Prostate gland (tissue), 2 donors: ENCODE measurements at regions not wholly inside any gene's neighbourhood (a gene's known extent, or its start where the extent isn't known, plus 50 kb on each side); places are given as distances from the start of the nearest gene placed in this dataset.

ENCODE experiments used
- DNase-seq: peaks from one replicate; pipeline ENCODE4 v3.0.0-alpha.2; 2019; ENCODE audit warnings: low spot score
- H3K27ac ChIP-seq, 2 donors: fragments of 200-600 bp; sonication (generic); 2 replicates each; pipeline ENCODE4 v1.5.1; 2017 to 2019
- H3K27me3 ChIP-seq: fragments of 200-600 bp; sonication (generic); replicated peaks from 2 replicates; pipeline ENCODE4 v1.5.1; 2019; ENCODE audit not compliant: insufficient read depth
- H3K36me3 ChIP-seq, 2 donors: fragments of 200-600 bp; sonication (generic); 1 replicate in 1 of 2; 2 replicates in 1 of 2; pipeline versions ENCODE4 v1.5.1 to v1.8.1; 2017 to 2019
- H3K4me1 ChIP-seq: fragments of 200-600 bp; sonication (generic); replicated peaks from 2 replicates; pipeline ENCODE4 v1.5.1; 2019
- H3K4me3 ChIP-seq, 2 donors: fragments of 200-600 bp; sonication (generic); 2 replicates each; pipeline ENCODE4 v1.5.1; 2017 to 2019
- H3K9me3 ChIP-seq: fragments of 200-600 bp; sonication (generic); 2 replicates; pipeline ENCODE4 v1.5.1; 2017
- POLR2A ChIP-seq: fragments of 450-650 bp; IDR thresholded peaks from one replicate; pipeline ENCODE4 v1.6.1; 2016; ENCODE audit warnings: antibody characterized with exemption, mild to moderate bottlenecking
- POLR2AphosphoS5 ChIP-seq: sonication (generic); formaldehyde crosslinking; IDR thresholded peaks from one replicate; pipeline ENCODE4 v1.6.1; 2017; ENCODE audit warnings: antibody characterized with exemption
- WGBS: methylation state at CpG from one replicate; pipeline ENCODE4 v1.1.5; 2018; 5-methylcytosine and 5-hydroxymethylcytosine counted together
- intact Hi-C: fragments of 100-400 bp; cut with DNase I; formaldehyde crosslinking; loops from one replicate; pipeline ENCODE4 v1.14.2; 2022
- TF ChIP-seq, protein P1 (sequence below), 4 experiments: fragments of 200-600 bp in 2 of 4; fragments of 450-650 bp in 2 of 4; sonication (generic) in 2 of 4; IDR thresholded peaks; 1 replicate in 3 of 4; 2 replicates in 1 of 4; pipeline ENCODE4 v1.5.1; 2016 to 2019; ENCODE audit warnings: antibody characterized with exemption in 4 of 4, mild to moderate bottlenecking in 2 of 4, moderate library complexity in 2 of 4

DNA sequence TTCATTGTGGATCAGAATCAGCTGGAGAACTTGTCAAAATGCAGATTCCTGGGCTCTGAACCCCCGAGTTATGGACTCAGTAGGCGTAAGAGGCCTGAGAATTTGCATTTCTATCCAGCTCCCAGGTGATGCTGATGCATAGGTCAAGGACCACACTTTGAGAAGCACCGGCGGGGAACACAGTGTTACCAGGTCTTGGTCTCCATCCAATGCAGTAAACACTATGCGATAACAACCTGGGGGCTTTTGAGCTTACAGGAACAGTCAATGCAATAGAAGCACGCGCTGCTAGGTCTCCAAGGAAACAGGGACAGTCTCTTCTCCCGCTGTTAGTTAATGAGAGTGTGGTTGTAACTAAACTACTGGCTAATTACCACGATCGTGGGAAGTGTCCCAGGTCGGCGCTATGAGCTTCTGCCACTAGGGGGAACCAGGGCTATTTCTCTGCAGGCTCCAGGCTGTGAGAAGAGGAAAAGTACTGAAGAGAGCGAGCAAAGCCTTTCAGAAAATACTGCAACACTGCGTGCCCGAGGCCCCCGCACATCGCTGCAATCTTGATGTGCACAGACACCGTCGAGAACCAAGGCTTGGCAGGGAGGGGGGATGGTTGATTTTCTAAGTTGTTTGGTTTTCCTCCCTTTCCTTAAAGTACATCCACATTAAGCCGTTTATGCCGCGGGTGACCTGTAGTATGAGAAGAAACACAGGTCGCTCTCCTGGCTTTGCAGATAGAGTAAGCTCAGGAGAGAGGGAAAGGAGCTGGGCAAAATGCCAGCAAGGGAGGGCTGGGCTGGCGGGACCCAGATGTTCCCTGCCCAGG is 52.0 kb upstream of the KCNA1 start:
- H3K36me3 ChIP-seq: no peaks in the 10 kb centered on the region
- 4% methylated on average over 24 of the region's 24 CpGs for WGBS
- no peaks in the 10 kb centered on the region for H3K27me3 ChIP-seq
- H3K4me3 ChIP-seq: peak overlapping the region in 1 of 2 donors; percentile 10
- H3K27ac ChIP-seq: no peak overlapping the region
- peaks cover 10% of the 10 kb centered on the region for H3K4me1 ChIP-seq
- peak; percentile 54 for DNase-seq
- H3K9me3 ChIP-seq: no peaks in the 10 kb centered on the region
- intact Hi-C loops: loop anchor here (5.0 kb wide), 1 partner anchor 225 kb away; no protein-coding TSS in a partner anchor
- TF ChIP-seq, protein P1, sequence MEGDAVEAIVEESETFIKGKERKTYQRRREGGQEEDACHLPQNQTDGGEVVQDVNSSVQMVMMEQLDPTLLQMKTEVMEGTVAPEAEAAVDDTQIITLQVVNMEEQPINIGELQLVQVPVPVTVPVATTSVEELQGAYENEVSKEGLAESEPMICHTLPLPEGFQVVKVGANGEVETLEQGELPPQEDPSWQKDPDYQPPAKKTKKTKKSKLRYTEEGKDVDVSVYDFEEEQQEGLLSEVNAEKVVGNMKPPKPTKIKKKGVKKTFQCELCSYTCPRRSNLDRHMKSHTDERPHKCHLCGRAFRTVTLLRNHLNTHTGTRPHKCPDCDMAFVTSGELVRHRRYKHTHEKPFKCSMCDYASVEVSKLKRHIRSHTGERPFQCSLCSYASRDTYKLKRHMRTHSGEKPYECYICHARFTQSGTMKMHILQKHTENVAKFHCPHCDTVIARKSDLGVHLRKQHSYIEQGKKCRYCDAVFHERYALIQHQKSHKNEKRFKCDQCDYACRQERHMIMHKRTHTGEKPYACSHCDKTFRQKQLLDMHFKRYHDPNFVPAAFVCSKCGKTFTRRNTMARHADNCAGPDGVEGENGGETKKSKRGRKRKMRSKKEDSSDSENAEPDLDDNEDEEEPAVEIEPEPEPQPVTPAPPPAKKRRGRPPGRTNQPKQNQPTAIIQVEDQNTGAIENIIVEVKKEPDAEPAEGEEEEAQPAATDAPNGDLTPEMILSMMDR (IDR thresholded peaks at IDR 0.05): peak; percentile 64 to 78 (median 70)
- TF ChIP-seq POLR2A (no peak), POLR2AphosphoS5 (peak; percentile 30)

DNA sequence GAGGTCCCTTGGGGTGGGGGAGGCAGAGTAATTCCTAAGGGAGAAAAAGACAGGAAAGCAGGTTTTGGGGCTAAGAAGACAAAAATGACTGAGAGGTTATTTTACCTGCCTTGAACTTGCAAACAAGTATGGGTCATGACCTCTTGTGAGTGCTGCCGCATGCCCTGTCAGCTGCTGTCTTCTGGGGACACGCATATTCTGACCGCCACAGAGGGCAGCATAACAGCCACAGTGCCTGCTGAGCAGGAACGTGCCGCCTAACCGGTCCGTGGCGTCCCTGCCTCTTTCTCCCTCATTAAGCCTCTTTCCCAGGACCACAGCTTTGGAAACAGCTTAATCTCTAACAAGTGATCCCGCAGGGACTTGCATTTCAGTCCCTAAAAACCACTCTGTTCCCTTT is 51.3 kb upstream of the KCNA1 start:
- H3K36me3 ChIP-seq: no peaks in the 10 kb centered on the region
- no peak overlapping the region for H3K4me3 ChIP-seq
- no peaks in the 10 kb centered on the region for H3K27me3 ChIP-seq
- DNase-seq: peak; percentile 22
- intact Hi-C loops: loop anchor here (5.0 kb wide), 1 partner anchor 224 kb away; no protein-coding TSS in a partner anchor
- H3K9me3 ChIP-seq: no peaks in the 10 kb centered on the region
- H3K27ac ChIP-seq: no peak overlapping the region
- peaks cover 10% of the 10 kb centered on the region for H3K4me1 ChIP-seq
- no peak for TF ChIP-seq POLR2A
- TF ChIP-seq, protein P1 (IDR thresholded peaks at IDR 0.05): no peak
- WGBS: 7% methylated on average over 9 of the region's 9 CpGs

DNA sequence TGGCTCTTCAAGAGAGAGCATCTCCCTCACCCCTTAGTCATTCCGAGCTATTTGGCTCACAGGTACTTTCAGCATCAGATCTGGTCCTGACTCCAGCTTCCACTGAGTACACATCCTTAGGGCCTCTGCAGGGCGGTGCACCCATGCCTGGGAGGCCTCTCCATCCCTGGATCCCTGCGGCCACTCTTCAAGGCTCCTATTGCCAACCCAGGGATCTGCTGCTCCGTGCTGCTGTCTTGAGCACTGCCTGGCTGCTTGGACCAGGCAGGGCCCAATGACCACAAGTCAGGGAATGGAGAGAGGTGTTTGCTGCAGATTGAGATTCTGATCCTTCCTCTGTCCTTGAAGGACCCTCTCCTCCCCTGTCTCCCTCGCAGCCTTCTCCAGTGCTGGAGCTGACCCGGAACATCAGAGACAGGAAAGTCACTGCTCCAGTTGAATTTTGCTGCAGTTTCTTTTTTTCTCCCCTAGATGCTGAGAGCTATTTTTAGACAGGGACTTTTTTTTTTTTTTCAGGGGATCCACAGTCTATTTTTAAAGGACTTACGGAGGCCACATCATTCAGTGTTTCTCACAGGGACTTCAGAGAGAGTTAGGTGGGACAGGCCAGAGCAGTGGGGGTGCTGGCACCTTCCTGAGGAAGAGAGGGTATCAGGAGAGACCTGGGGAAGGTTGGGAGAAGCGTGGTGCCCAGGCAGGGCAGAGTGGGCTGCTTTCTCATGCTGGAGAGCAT is 50.1 kb upstream of the KCNA1 start:
- no peak for TF ChIP-seq POLR2A
- TF ChIP-seq, protein P1 (IDR thresholded peaks at IDR 0.05): no peak
- TF ChIP-seq POLR2AphosphoS5: no peak
- H3K4me1 ChIP-seq: peaks cover 10% of the 10 kb centered on the region
- H3K27me3 ChIP-seq: no peaks in the 10 kb centered on the region
- DNase-seq: no peak
- H3K9me3 ChIP-seq: no peaks in the 10 kb centered on the region
- intact Hi-C loops: loop anchor here (5.0 kb wide), 1 partner anchor 223 kb away; no protein-coding TSS in a partner anchor
- no peaks in the 10 kb centered on the region for H3K36me3 ChIP-seq
- WGBS: 88% methylated on average over 8 of the region's 8 CpGs
- no peak overlapping the region for H3K27ac ChIP-seq
- no peak overlapping the region for H3K4me3 ChIP-seq
